HG02870 (cell line): ENCODE measurements at regions not wholly inside any gene's neighbourhood (a gene's known extent, or its start where the extent isn't known, plus 50 kb on each side); places are given as distances from the start of the nearest gene placed in this dataset.
"Not testable (repeated sequence)": the region's sequence is repeated elsewhere in the genome, so short reads cannot be mapped to it uniquely, and the experiment has no call there.

Experiments
- ATAC-seq: cut with Tn5 transposase; IDR thresholded peaks from one replicate; pipeline ENCODE4 v1.9.1; 2021; ENCODE audit warnings: mild to moderate bottlenecking, moderate library complexity; ENCODE audit not compliant: unreplicated experiment

DNA sequence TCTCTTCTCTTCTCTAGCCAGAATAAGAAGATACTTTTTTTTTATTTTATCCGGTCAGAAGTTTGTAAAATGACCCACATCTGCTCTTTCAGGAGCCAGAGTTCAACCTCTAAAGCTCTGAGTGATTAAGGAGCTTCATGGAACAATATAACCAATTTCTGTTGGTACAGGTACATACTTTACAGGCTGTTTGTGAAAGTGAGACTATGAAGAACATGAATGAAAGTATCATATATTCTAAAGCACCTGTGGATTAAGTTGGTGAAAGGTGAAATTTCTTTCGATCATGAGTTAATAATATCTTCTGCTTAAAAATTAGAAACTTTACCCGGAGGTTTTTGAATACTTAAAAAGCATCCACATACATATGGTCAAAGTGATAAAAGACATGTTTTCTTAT lies 65.2 kb downstream of the DMRT2 start:
- ATAC-seq, result no peak

- ATAC-seq, result no peak
Measured at GRCh38 chr9:1117439-1117838, 67.3 kb downstream of the DMRT2 start.

- no peak for ATAC-seq
Measured at GRCh38 chr9:1120500-1121165, 70.5 kb downstream of the DMRT2 start.

DNA sequence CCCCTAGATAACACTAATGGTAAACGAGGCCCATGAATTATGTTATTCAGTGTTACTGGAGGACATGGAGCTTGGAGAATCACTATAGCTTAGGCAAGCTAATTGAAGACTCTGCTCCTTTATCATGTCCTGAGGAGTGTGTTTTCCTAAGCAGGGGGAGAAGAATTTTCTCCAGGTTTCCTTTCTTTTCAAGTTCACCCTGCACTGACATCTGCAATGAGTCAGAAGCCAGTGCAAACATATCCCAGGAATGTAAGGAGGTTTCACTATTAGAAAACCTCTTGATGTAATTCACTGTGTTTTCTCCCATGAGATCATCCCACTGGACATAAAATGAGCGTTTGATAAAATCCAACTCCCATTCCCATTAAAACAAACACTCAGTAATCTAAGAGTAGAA lies 75.6 kb downstream of the DMRT2 start:
- no peak for ATAC-seq

- no peak for ATAC-seq
Measured at GRCh38 chr9:1128046-1128445, 77.9 kb downstream of the DMRT2 start.

- ATAC-seq, result no peak
Measured at GRCh38 chr9:1129382-1129781, 79.2 kb downstream of the DMRT2 start.

- ATAC-seq, result no peak
Measured at GRCh38 chr9:1140057-1140456, 89.9 kb downstream of the DMRT2 start.

GRCh38 chr9:1151691-1152090 lies 101.5 kb downstream of the DMRT2 start:
- ATAC-seq, result no peak

- no peak for ATAC-seq
Measured at GRCh38 chr9:1152171-1152570, 102.0 kb downstream of the DMRT2 start.

GRCh38 chr9:1154739-1155138 lies 104.6 kb downstream of the DMRT2 start:
- no peak for ATAC-seq

DNA sequence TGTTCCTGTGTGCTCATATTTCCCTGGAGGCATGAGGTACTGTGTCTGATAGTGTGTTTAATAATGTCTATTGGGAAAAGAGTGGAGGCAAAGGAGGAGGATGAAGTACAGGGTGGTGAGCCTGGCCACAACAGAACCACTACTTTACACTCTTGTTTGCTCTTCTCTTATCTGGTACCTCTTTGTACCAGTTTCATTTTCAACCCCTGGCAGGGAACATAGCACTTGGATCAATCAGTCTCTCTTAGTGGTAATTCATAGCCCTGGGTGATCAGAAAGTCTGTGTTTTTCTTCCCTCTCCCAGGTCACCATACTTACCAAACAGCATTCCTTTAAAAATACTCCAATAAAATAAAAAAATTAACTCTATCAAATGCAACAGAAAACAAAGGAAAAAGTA lies 105.4 kb downstream of the DMRT2 start:
- ATAC-seq, result no peak

- ATAC-seq, result no peak
Measured at GRCh38 chr9:1156794-1157550, 106.8 kb downstream of the DMRT2 start.

- no peak for ATAC-seq
Measured at GRCh38 chr9:1157836-1158235, 107.7 kb downstream of the DMRT2 start.

GRCh38 chr9:1170918-1171317 lies 120.8 kb downstream of the DMRT2 start:
- no peak for ATAC-seq

- no peak for ATAC-seq
Measured at GRCh38 chr9:1171546-1171945, 121.4 kb downstream of the DMRT2 start.

- ATAC-seq, result no peak
Measured at GRCh38 chr9:1173211-1173610, 123.1 kb downstream of the DMRT2 start.

DNA sequence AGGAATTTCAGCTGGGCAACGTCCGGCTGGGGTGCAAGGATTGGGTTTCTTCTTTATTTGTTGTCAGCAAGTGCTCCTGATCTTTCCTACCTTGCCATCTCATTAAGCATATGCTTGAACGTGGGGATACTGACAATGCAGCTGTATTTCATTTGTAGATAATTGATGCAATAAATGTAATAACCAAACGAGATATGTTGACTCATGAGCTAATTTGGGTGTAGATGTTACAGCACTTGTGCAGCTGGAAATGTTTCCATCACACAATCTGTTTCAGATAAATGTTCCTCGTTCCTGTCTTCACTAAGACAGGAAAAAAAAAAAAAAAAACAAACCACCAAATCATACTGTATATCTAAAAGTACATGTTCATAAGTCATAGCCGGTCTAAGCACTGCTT lies 123.8 kb downstream of the DMRT2 start:
- no peak for ATAC-seq

DNA sequence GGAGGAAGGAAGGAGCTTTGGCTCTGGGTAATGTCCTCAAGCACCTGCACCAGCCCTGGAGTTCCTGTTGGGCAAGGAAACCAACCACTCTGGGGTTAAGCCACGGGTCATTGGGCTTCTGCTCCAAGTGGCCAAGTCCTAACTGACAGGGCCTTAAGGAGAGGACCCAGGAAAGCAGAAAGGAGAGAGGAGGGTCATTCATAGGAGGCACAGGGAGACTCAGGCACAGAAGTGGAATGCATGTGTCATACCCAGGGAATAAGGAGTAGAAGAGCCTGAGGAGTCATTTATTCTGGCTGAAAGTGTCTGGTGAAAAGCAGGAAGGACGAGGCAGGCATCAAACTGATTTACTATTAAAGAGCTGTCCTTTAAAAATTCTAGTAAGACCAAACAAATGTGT lies 129.2 kb downstream of the DMRT2 start:
- ATAC-seq, result no peak

- ATAC-seq, result no peak
Measured at GRCh38 chr9:1184146-1184545, 134.0 kb downstream of the DMRT2 start.

- not testable (repeated sequence) for ATAC-seq
Measured at GRCh38 chr9:1187137-1187536, 137.0 kb downstream of the DMRT2 start.

GRCh38 chr9:1195636-1196035 lies 145.5 kb downstream of the DMRT2 start:
- ATAC-seq, result not testable (repeated sequence)

DNA sequence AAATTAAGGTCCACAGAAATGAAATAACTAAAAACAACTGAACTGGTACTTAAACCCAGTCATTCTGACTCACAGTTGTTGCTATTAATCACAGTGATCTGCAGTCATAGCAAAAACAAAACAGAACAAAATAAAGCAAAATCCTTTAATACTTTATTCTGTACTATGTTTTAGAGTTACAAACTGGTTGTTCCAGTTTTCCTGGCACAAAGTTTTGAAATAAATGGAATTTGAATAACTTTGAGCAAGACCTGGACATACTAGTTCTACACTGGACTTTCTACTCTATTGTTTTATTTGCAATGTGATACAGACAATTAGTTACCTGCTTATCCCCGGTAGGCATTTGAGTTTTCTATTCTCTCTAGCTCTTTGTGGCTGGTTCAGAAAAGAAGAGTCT lies 147.9 kb downstream of the DMRT2 start:
- ATAC-seq, result no peak

GRCh38 chr9:1200847-1201251 lies 150.7 kb downstream of the DMRT2 start:
- no peak for ATAC-seq
